ENCODE measurements at regions not wholly inside any gene's neighbourhood (a gene's known extent, or its start where the extent isn't known, plus 50 kb on each side); places are given as distances from the start of the nearest gene placed in this dataset.
"Not testable (repeated sequence)": the region's sequence is repeated elsewhere in the genome, so short reads cannot be mapped to it uniquely, and the experiment has no call there.

DNA sequence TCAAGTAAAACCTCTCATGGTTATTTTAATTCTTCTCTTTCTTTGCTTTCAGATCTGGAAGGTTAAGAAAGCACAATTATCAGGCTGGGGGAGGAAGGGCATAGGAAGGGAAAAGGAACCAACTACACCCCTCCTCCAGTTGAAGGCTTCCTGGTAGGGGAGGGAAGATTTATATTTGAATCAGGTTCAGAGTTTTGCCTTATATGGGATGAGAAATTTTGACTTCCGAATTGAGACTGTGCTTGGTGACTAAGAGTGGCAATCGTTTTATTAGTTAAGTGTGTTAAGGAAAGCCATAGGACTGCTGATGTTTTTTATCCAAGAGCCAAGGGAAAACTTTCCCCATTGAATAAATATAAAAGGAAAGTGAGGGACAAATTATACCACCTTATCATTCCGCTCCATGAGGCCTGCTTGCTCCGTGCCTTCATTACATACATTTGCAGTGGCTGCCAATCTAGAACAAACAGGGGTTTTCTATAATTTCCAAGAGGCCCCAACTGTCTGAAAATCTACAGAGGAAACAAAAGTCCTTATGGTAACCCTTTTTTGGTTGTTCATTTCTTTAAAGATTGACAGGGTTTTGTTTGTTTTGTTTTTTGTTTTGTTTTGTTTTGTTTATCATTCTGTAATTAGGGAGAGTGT lies 115.7 kb upstream of the EPB41L4A start:
- no peak for FAIRE-seq
- TF ChIP-seq POLR2A (IDR thresholded peaks at IDR 0.05; ENCODE audit: low read depth, low read length) = no peak

DNA sequence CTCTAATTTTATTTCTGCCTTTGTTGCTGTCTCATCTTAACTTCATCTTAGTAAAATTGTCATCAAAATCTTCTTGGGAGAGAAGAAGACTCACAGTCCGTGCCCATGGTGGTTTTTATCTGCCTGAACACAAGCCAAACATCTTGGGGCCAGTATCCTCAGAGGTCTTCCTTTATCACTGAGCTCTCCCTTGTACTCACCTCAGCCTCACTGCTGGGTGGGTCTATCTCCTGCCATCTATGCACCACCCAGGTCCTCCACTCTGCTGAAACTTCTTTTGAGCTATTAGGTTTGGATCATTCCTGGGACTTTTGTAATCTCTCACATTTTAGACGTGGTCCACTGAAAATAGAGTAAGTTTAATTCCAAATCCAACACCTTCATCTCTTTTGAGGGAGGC lies 116.3 kb upstream of the EPB41L4A start:
- DNase-seq (ENCODE audit: insufficient read length) = no peak
- no peak for TF ChIP-seq TAF1 (IDR thresholded peaks at IDR 0.05; ENCODE audit: borderline replicate concordance, low read depth, low read length)
- TF ChIP-seq POLR2AphosphoS5 (IDR thresholded peaks at IDR 0.05; ENCODE audit: low read depth, low read length) = no peak
- no peak for TF ChIP-seq POLR2A (IDR thresholded peaks at IDR 0.05; ENCODE audit: low read depth, low read length)
- no peak for FAIRE-seq

More for the DNA sequence above, 115.7 kb upstream of the EPB41L4A start:
- no peak for DNase-seq (ENCODE audit: insufficient read length)

DNA sequence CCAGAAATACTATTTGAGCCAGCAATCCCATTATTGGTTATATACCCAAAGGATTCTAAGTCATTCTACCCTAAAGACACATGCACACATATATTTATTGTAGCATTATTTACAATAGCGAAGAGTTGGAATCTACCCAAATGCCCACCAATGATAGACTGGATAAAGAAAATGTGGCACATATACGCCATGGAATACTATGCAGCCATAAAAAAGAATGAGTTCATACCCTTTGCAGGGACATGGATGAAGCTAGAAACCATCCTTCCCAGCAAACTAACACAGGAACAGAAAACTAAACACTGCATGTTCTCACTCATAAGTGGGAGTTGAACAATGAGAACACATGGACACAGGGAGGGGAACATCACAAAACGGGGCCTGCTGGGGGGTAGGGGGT lies 125.5 kb upstream of the EPB41L4A start:
- not testable (repeated sequence) for FAIRE-seq; DNase-seq (ENCODE audit: insufficient read length)

DNA sequence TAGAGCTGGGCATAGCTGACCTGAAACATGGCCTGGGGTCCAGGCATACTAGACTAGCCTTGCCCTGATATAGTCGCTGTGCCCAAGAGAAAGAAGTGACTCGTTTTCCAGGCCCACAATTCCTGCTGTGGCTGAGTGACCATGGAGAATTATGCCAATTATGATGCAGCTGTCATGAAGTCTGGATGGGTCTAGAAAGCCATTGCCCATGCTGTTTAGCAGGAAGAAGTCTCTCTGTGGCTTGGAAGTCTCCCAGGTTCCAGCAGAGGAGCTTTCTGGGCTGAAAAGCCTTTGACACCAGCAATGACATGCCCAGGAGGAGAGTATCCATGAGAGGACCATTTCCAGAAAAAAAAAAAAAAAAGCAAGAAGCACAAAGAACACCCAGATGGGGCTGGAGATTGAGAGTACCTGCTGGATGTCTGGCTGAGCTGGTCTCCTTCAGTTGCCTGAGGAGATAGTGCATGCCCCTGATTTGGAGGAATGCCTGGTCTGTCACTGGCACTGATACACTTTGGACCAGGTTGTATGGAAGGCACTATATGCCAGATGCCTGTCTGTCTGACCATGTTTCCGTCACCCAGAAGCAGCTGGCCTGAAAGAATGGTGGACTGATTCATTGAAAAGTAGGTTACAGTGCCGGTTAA lies 128.0 kb upstream of the EPB41L4A start:
- DNase-seq (ENCODE audit: insufficient read length) = no peak
- TF ChIP-seq POLR2A (IDR thresholded peaks at IDR 0.05; ENCODE audit: low read depth, low read length) (no peak), POLR2AphosphoS5 (IDR thresholded peaks at IDR 0.05; ENCODE audit: low read depth, low read length) (no peak), TAF1 (IDR thresholded peaks at IDR 0.05; ENCODE audit: borderline replicate concordance, low read depth, low read length) (no peak)
- FAIRE-seq = no peak

DNA sequence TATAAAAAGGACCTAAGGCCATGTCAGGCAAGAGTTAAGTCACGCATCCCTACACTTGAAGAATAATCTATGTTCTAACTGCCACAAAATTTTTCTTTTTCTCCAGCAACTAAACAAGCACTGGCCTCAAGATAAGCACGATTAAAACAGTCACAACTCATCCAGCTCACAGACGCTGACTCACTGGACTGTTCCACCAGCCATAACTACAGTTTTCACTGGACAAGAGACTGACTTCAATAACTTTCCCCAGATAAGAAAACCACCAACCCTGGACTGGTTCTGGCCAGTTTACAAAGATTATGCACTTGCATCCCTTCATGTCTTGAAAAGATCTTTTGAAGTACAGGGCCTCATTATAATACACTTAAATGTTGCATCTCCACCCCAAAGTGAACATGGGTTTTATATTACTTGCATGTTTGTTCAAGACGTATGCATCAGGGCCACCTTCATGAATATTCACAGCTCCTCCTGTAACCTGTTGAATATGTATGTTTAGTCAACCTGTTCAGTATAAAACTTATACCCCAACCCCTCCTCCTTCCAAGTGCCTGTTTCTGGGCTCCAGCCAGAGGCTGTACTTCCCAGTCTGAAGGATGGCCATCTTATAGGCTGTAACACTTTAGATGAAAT lies 129.3 kb upstream of the EPB41L4A start:
- FAIRE-seq (no peak), DNase-seq (ENCODE audit: insufficient read length) (no peak)
- TF ChIP-seq POLR2AphosphoS5 (IDR thresholded peaks at IDR 0.05; ENCODE audit: low read depth, low read length) (no peak), TAF1 (IDR thresholded peaks at IDR 0.05; ENCODE audit: borderline replicate concordance, low read depth, low read length) (no peak), POLR2A (IDR thresholded peaks at IDR 0.05; ENCODE audit: low read depth, low read length) (no peak)

DNA sequence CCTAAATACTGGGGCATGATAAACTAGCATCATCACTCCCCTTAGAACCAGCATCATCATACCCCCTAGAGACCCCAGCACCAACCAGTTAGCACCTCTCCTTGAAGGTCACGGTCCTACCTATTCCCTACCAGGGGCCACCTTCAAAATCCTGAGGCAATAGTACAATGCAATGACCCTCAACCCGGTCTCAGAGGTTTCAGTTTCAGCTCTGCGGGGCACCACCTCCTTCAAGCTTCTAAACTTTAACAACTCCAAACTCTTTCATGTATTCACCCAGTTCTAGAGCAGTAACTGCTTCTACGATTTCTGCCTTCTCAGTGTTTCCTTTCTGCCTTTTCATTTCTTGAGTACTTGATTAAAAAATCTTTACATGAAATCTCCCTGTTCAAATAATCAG lies 130.1 kb upstream of the EPB41L4A start:
- peak; percentile 40 for FAIRE-seq
- TF ChIP-seq TAF1 (IDR thresholded peaks at IDR 0.05; ENCODE audit: borderline replicate concordance, low read depth, low read length) = no peak
- TF ChIP-seq POLR2AphosphoS5 (IDR thresholded peaks at IDR 0.05; ENCODE audit: low read depth, low read length) = no peak
- TF ChIP-seq POLR2A (IDR thresholded peaks at IDR 0.05; ENCODE audit: low read depth, low read length) = no peak

DNA sequence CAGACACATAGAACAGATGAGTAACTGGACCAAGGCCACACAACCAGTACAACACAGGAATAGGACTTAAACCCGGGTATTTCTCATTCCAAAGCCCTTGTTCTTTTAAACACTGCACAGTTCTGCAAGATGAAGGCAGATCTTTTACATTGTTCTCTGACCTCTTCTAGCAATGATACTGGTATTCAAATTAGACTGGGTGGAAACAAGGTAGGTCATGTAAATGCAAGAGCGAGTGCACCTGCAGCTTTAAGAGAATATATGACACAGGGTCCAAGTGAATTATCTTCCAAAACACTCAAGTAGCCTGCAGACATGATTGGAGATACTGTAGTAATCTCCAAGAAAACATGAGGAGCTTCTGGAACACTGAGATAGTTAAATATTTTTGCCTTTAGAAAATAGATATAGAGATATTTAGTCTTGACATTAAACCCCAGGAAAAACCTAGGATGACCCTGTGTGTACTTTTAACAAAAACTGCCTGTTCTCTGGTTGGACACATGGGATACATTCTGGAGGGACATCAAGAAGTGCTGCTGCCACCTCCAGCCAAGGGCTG lies 130.6 kb upstream of the EPB41L4A start:
- FAIRE-seq = peak; percentile 69
- DNase-seq (ENCODE audit: insufficient read length) = no peak
- TF ChIP-seq TAF1 (IDR thresholded peaks at IDR 0.05; ENCODE audit: borderline replicate concordance, low read depth, low read length) = no peak
- TF ChIP-seq POLR2A (IDR thresholded peaks at IDR 0.05; ENCODE audit: low read depth, low read length) = no peak
- no peak for TF ChIP-seq POLR2AphosphoS5 (IDR thresholded peaks at IDR 0.05; ENCODE audit: low read depth, low read length)

More for the DNA sequence above, 130.1 kb upstream of the EPB41L4A start:
- DNase-seq (ENCODE audit: insufficient read length) = no peak

DNA sequence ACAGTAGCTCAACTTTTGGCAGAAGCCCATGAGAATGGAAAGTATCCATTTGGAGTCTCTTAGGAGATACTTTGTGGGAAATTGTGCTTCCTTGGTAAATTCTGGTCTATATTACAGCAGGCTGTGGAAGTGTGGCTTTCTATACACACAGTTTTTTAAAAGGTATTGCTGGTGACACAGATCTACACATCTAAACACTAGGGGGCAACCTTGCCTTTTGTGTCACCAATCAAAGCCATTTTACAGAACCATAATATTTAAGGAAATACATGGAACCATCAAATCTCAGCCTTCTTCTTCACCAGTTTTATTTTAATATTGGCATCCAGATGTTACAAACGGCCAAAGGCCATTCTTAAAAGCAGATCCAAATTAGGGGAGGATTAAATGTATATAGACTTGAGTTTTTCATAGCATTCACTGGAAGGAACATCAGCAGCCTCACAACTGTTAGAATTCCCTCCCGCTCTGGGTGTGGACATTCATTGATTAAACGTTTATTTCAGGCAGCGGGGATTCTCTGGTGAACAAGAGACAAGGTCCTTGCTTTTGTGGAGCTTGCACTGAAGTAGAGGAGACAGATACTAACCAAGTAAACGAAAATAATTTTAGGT lies 132.4 kb upstream of the EPB41L4A start:
- FAIRE-seq (peak; percentile 68), DNase-seq (ENCODE audit: insufficient read length) (no peak)
- no peak for TF ChIP-seq TAF1 (IDR thresholded peaks at IDR 0.05; ENCODE audit: borderline replicate concordance, low read depth, low read length)
- TF ChIP-seq POLR2AphosphoS5 (IDR thresholded peaks at IDR 0.05; ENCODE audit: low read depth, low read length) = no peak
- no peak for TF ChIP-seq POLR2A (IDR thresholded peaks at IDR 0.05; ENCODE audit: low read depth, low read length)

DNA sequence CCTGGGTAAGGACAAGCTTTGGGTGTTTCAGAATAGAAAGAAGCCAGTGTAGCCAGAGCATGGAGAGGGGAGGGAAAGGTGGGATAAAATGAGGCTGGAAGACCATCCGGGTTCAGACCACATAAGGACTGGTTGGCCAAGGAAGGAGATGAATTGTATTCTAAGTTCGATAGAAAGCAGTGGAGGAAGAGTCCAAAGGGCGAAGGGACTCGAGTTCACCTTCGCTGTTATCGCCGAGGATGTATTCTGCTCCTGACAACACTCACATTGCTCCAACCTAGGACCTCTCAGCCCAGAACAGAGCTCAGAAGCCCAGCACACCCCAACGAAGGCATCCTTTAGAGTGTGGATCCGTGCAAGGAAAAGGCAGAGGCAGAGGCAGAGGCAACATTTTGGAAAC lies 133.1 kb upstream of the EPB41L4A start:
- TF ChIP-seq POLR2A (IDR thresholded peaks at IDR 0.05; ENCODE audit: low read depth, low read length) = no peak
- FAIRE-seq = no peak
- no peak for DNase-seq (ENCODE audit: insufficient read length)

DNA sequence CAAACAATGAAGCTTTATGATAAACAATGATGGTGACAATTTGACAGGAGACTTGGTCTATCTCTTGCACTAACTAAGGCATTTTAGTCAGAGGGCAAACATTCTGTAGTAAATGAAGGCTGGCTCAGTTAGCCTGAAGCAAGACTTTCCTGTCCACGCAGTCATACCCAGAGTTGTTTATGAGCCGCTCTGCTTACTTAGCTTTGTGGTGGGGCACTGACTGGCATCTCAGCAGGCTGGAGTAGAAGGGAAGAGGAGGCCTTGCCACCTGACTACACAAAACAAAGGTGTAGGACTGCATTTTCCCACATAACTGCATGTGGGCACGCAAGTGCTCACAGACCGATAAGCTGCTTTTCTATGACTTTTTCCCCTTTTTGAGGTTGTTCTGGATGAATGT lies 133.7 kb upstream of the EPB41L4A start:
- no peak for DNase-seq (ENCODE audit: insufficient read length)

DNA sequence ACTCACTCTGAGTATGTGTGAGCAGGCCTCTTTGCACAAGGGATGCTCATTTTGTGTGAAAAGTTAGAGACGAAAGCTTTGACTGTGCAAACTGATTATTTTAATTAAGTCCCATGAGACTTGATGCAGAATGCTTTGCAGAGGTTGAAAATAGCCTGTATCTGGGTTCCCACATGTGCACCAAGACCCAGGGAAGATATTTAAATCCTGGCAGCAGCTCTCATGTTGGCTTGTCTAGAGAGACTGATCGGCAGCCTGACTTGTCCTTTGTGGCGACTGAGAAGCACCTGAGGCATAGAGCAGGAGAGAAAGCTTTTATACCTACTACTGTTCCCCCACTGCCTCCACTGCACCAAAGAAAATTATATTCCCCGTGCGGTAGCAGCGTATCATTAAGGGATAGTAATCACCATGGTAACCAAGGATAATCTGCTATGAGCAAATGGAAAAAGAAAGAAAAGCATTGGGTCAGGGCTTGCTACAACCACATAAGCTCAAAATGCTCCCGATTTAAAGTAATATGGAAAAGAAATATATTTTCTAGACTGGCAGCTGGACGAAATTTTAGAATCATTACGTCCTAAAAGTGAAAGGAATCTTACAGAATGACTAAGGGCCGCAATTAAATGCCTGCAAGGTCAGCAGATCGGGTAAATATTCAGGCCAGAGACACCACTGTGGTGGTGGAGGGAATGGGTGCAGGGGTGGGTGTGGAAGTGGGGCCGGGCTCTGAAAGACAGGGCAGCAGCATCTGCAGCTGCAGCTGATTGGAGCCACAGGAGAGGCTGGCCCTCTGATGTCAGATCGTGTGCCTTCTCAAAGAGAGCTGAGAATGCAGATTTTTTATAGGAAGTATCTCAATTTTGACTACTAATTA lies 135.3 kb upstream of the EPB41L4A start:
- FAIRE-seq (no peak), DNase-seq (ENCODE audit: insufficient read length) (no peak)
- TF ChIP-seq TAF1 (IDR thresholded peaks at IDR 0.05; ENCODE audit: borderline replicate concordance, low read depth, low read length) = no peak
- no peak for TF ChIP-seq POLR2A (IDR thresholded peaks at IDR 0.05; ENCODE audit: low read depth, low read length)
- no peak for TF ChIP-seq POLR2AphosphoS5 (IDR thresholded peaks at IDR 0.05; ENCODE audit: low read depth, low read length)

More for the DNA sequence above, 133.7 kb upstream of the EPB41L4A start:
- no peak for TF ChIP-seq POLR2AphosphoS5 (IDR thresholded peaks at IDR 0.05; ENCODE audit: low read depth, low read length)
- no peak for TF ChIP-seq POLR2A (IDR thresholded peaks at IDR 0.05; ENCODE audit: low read depth, low read length)
- TF ChIP-seq TAF1 (IDR thresholded peaks at IDR 0.05; ENCODE audit: borderline replicate concordance, low read depth, low read length) = no peak
- FAIRE-seq = no peak
